Hepatic stellate cell (primary cell): ENCODE measurements at regions not wholly inside any gene's neighbourhood (a gene's known extent, or its start where the extent isn't known, plus 50 kb on each side); places are given as distances from the start of the nearest gene placed in this dataset.
"Not testable (repeated sequence)": the region's sequence is repeated elsewhere in the genome, so short reads cannot be mapped to it uniquely, and the experiment has no call there.

ENCODE experiments used
- DNase-seq: peaks from one replicate; pipeline ENCODE4 v3.0.0; 2011; ENCODE audit warnings: low spot score

GRCh38 chr5:91839233-91839632, 456.1 kb upstream of the ARRDC3 start:
- no peak for DNase-seq

- DNase-seq: no peak
These were observed 447.3 kb upstream of the ARRDC3 start for GRCh38 chr5:91830361-91830953.

- no peak for DNase-seq
These were observed 442.5 kb upstream of the ARRDC3 start for GRCh38 chr5:91825618-91826017.

- DNase-seq: no peak
These were observed 441.3 kb upstream of the ARRDC3 start for GRCh38 chr5:91824406-91824805.

- no peak for DNase-seq
These were observed 437.8 kb upstream of the ARRDC3 start for GRCh38 chr5:91820874-91821273.

- DNase-seq: no peak
These were observed 433.6 kb upstream of the ARRDC3 start for GRCh38 chr5:91816681-91817080.

- DNase-seq: no peak
These were observed 414.5 kb upstream of the ARRDC3 start for GRCh38 chr5:91797576-91797975.

GRCh38 chr5:91794856-91795548, 411.9 kb upstream of the ARRDC3 start:
- DNase-seq: no peak

- no peak for DNase-seq
These were observed 411.3 kb upstream of the ARRDC3 start for GRCh38 chr5:91794455-91794854.

- DNase-seq: no peak
These were observed 404.6 kb upstream of the ARRDC3 start for GRCh38 chr5:91787718-91788117.

- DNase-seq: no peak
These were observed 394.6 kb upstream of the ARRDC3 start for GRCh38 chr5:91777671-91778070.

- DNase-seq: no peak
These were observed 393.1 kb upstream of the ARRDC3 start for GRCh38 chr5:91776249-91776648.

GRCh38 chr5:91770400-91770799, 387.3 kb upstream of the ARRDC3 start:
- no peak for DNase-seq

- DNase-seq: not testable (repeated sequence)
These were observed 374.3 kb upstream of the ARRDC3 start for GRCh38 chr5:91757383-91757782.

GRCh38 chr5:91754990-91755389, 371.9 kb upstream of the ARRDC3 start:
- no peak for DNase-seq

GRCh38 chr5:91744470-91744869, 361.4 kb upstream of the ARRDC3 start:
- DNase-seq: not testable (repeated sequence)

GRCh38 chr5:91742550-91742949, 359.4 kb upstream of the ARRDC3 start:
- DNase-seq: no peak

GRCh38 chr5:91741764-91742505, 358.8 kb upstream of the ARRDC3 start:
- DNase-seq: no peak

- no peak for DNase-seq
These were observed 346.9 kb upstream of the ARRDC3 start for GRCh38 chr5:91730026-91730425.

- DNase-seq: no peak
These were observed 344.3 kb upstream of the ARRDC3 start for GRCh38 chr5:91727463-91727862.

GRCh38 chr5:91722736-91723467, 339.8 kb upstream of the ARRDC3 start:
- DNase-seq: no peak

- no peak for DNase-seq
These were observed 329.6 kb upstream of the ARRDC3 start for GRCh38 chr5:91712718-91713117.

- no peak for DNase-seq
These were observed 324.4 kb upstream of the ARRDC3 start for GRCh38 chr5:91707521-91707841.
